IMR-90 (cell line): ENCODE measurements at regions not wholly inside any gene's neighbourhood (a gene's known extent, or its start where the extent isn't known, plus 50 kb on each side); places are given as distances from the start of the nearest gene placed in this dataset.

Source experiments
- ATAC-seq: fragments of 200-7000 bp; cut with Tn5 transposase; 2 replicates; pipeline ENCODE4 v1.9.1; 2020; ENCODE audit warnings: low read depth, mild to moderate bottlenecking, moderate library complexity
- BruUV-seq: library from RNA; stranded (reverse); fragments of 400-500 nt; replicated peaks from 2 replicates; lab custom pipeline; 2021; lab: Mats Ljungman, UMichigan
- CTCF ChIA-PET: fragments of 300-600 bp; formaldehyde crosslinking; extraction: SDS; loops from one replicate; lab custom pipeline; 2021; ENCODE audit warnings: antibody characterized with exemption; lab: Yijun Ruan, JAX
- POLR2A ChIA-PET: fragments of 300-600 bp; sonication (Branson Sonifier 250); formaldehyde crosslinking; loops from one replicate; lab custom pipeline; 2022; ENCODE audit warnings: antibody characterized with exemption; ENCODE audit not compliant: unreplicated experiment; lab: Charles Lee
- DNase-seq: peaks from one replicate; pipeline ENCODE4 v3.0.0; 2013
- H2AFZ ChIP-seq: replicated peaks from 2 replicates; pipeline ENCODE3; 2013; ENCODE audit warnings: low read length, mild to moderate bottlenecking; ENCODE audit not compliant: poor library complexity
- H2AK5ac ChIP-seq: 2 replicates; pipeline ENCODE4 v1.6.1; 2013; ENCODE audit warnings: low read depth, low read length, inconsistent platforms
- H2AK9ac ChIP-seq: replicated peaks from 2 replicates; pipeline ENCODE3; 2013; ENCODE audit warnings: mild to moderate bottlenecking, low read depth, low read length, moderate library complexity; ENCODE audit not compliant: poor library complexity
- H2BK120ac ChIP-seq: 2 replicates; pipeline ENCODE4 v1.6.1; 2013; ENCODE audit warnings: low read depth, low read length, inconsistent platforms
- H2BK15ac ChIP-seq: 3 replicates; pipeline ENCODE4 v1.6.1; 2013; ENCODE audit warnings: low read depth, low read length, inconsistent platforms
- H2BK20ac ChIP-seq: 2 replicates; pipeline ENCODE4 v1.6.1; 2013; ENCODE audit warnings: low read depth, mild to moderate bottlenecking, inconsistent platforms, low read length, moderate library complexity
- H2BK5ac ChIP-seq: 2 replicates; pipeline ENCODE4 v1.6.1; 2013; ENCODE audit warnings: mild to moderate bottlenecking, low read depth, low read length, inconsistent platforms; ENCODE audit not compliant: poor library complexity, severe bottlenecking
- H3K14ac ChIP-seq: replicated peaks from 2 replicates; pipeline ENCODE4 v1.6.1; 2013; ENCODE audit warnings: low read depth, low read length, inconsistent platforms
- H3K18ac ChIP-seq: 2 replicates; pipeline ENCODE4 v1.6.1; 2013; ENCODE audit warnings: low read depth, low read length, control low read depth
- H3K23ac ChIP-seq: 2 replicates; pipeline ENCODE4 v1.6.1; 2013; ENCODE audit warnings: low read depth, low read length, inconsistent platforms
- H3K27ac ChIP-seq: 2 replicates; pipeline ENCODE4 v1.5.1; 2013; ENCODE audit warnings: mild to moderate bottlenecking, control low read depth, low read length; ENCODE audit not compliant: insufficient read depth
- H3K27me3 ChIP-seq: 2 replicates; pipeline ENCODE4 v1.6.1; 2013; ENCODE audit warnings: low read length; ENCODE audit not compliant: control insufficient read depth, insufficient read depth
- H3K36me3 ChIP-seq: 2 replicates; pipeline ENCODE4 v1.6.1; 2013; ENCODE audit warnings: low read length, mixed read lengths; ENCODE audit not compliant: control insufficient read depth, insufficient read depth
- H3K4ac ChIP-seq: 2 replicates; pipeline ENCODE4 v1.6.1; 2013; ENCODE audit warnings: low read depth, low read length, inconsistent platforms
- H3K4me1 ChIP-seq: 2 replicates; pipeline ENCODE4 v1.6.1; 2013; ENCODE audit warnings: low read length, mixed read lengths; ENCODE audit not compliant: control insufficient read depth, insufficient read depth
- H3K4me2 ChIP-seq: 2 replicates; pipeline ENCODE4 v1.6.1; 2013; ENCODE audit warnings: low read depth, mild to moderate bottlenecking, control low read depth, low read length, moderate library complexity
- H3K4me3 ChIP-seq: 2 replicates; pipeline ENCODE4 v1.5.1; 2013; ENCODE audit warnings: low read depth, mild to moderate bottlenecking, control low read depth, low read length, moderate library complexity; ENCODE audit not compliant: insufficient read depth
- H3K56ac ChIP-seq: 2 replicates; pipeline ENCODE4 v1.6.1; 2013; ENCODE audit warnings: low read length, inconsistent platforms; ENCODE audit not compliant: insufficient read depth; ENCODE audit errors: extremely low read depth
- H3K79me1 ChIP-seq, 2 experiments: 2 replicates each; pipeline ENCODE4 v1.6.1; 2013; ENCODE audit warnings: low read length in 2 of 2, inconsistent platforms in 1 of 2, low read depth in 1 of 2
- H3K9ac ChIP-seq: 2 replicates; pipeline ENCODE4 v1.6.1; 2013; ENCODE audit warnings: low read depth, low read length, control low read depth
- H3K9me1 ChIP-seq: 2 replicates; pipeline ENCODE4 v1.6.1; 2013; ENCODE audit warnings: low read length, inconsistent platforms; ENCODE audit not compliant: insufficient read depth
- H3K9me3 ChIP-seq: 2 replicates; pipeline ENCODE4 v1.6.1; 2013; ENCODE audit warnings: low read length; ENCODE audit not compliant: control insufficient read depth, insufficient read depth
- H4K20me1 ChIP-seq: 2 replicates; pipeline ENCODE4 v1.6.1; 2013; ENCODE audit warnings: low read length, inconsistent platforms; ENCODE audit not compliant: insufficient read depth
- H4K5ac ChIP-seq: 2 replicates; pipeline ENCODE4 v1.6.1; 2013; ENCODE audit warnings: mild to moderate bottlenecking, low read depth, low read length, control low read depth
- H4K8ac ChIP-seq, 2 experiments: 2 replicates each; pipeline ENCODE4 v1.6.1; 2013; ENCODE audit warnings: low read depth in 2 of 2, low read length in 2 of 2, control low read depth in 1 of 2, inconsistent platforms in 1 of 2
- H4K91ac ChIP-seq: 2 replicates; pipeline ENCODE4 v1.6.1; 2013; ENCODE audit warnings: low read depth, low read length, inconsistent platforms; ENCODE audit not compliant: insufficient read depth
- BHLHE40 ChIP-seq: fragments of 150-350 bp; IDR thresholded peaks from 2 replicates; pipeline ENCODE4 v1.6.1; 2016; ENCODE audit warnings: mild to moderate bottlenecking, low read depth, low read length
- FOS ChIP-seq: fragments of 150-350 bp; IDR thresholded peaks from 2 replicates; pipeline ENCODE4 v1.6.1; 2016; ENCODE audit warnings: low read depth, low read length
- RAD21 ChIP-seq: IDR thresholded peaks from 2 replicates; pipeline ENCODE4 v1.6.1; 2012; ENCODE audit warnings: low read length, improper control_type of control experiment
- RCOR1 ChIP-seq: IDR thresholded peaks from 2 replicates; pipeline ENCODE4 v1.6.1; 2012; ENCODE audit warnings: mild to moderate bottlenecking, low read length, improper control_type of control experiment; ENCODE audit not compliant: insufficient replicate concordance
- SMC3 ChIP-seq: fragments of 150-350 bp; IDR thresholded peaks from 2 replicates; pipeline ENCODE4 v1.6.1; 2016; ENCODE audit warnings: low read depth, mild to moderate bottlenecking, antibody characterized with exemption, low read length, moderate library complexity
- WGBS, 2 experiments: methylation state at CpG; one replicate each; pipeline versions ENCODE4 v1.1.5 to v1.1.7; 2013; ENCODE audit warnings: missing lambda C conversion rate in 2 of 2; ENCODE audit not compliant: insufficient read length in 1 of 2; ENCODE audit errors: extremely low coverage in 2 of 2; 5-methylcytosine and 5-hydroxymethylcytosine counted together
- dilution Hi-C: fragments of 300-500 bp; cut with HindIII; formaldehyde crosslinking; loops from one replicate; pipeline ENCODE4 v1.14.3; 2018; ENCODE audit warnings: low sequenced_read_pairs; ENCODE audit not compliant: unreplicated experiment
- in situ Hi-C: fragments of 300-500 bp; cut with MboI; formaldehyde crosslinking; loops from 3 replicates; pipeline ENCODE4 v1.14.3; 2019; ENCODE audit warnings: low sequenced_read_pairs, inconsistent platforms, mixed read lengths
- intact Hi-C: fragments of 100-400 bp; cut with micrococcal nuclease; formaldehyde crosslinking; loops from 2 replicates; pipeline ENCODE4 v1.10.0; 2022

- TF ChIP-seq BHLHE40 (no peak), FOS (no peak), SMC3 (no peak), RCOR1 (no peak), RAD21 (no peak)
- no peaks in the 10 kb centered on the region for H3K4me1 ChIP-seq
- H2AFZ ChIP-seq = no peak overlapping the region
- H3K79me1 ChIP-seq = no peaks in the 10 kb centered on the region
- in situ Hi-C loops = no loop called here
- no peaks in the 10 kb centered on the region for H4K20me1 ChIP-seq
- no peak overlapping the region for H4K91ac ChIP-seq
- ChIA-PET CTCF (no interaction called here), POLR2A (no interaction called here)
- DNase-seq (no peak), ATAC-seq (no peak)
- no peak overlapping the region for H3K4ac ChIP-seq
- H3K36me3 ChIP-seq = no peaks in the 10 kb centered on the region
- no peaks in the 10 kb centered on the region for H3K9me1 ChIP-seq
- no peak overlapping the region for H2AK9ac ChIP-seq
- H2AK5ac ChIP-seq = no peak overlapping the region
- H3K23ac ChIP-seq = no peak overlapping the region
- H4K5ac ChIP-seq = no peak overlapping the region
- no peaks in the 10 kb centered on the region for H3K9me3 ChIP-seq
- no peak overlapping the region for H3K14ac ChIP-seq
- no peak overlapping the region for H4K8ac ChIP-seq
- no peak overlapping the region for H2BK5ac ChIP-seq
- H3K18ac ChIP-seq = no peak overlapping the region
- no peak overlapping the region for H2BK20ac ChIP-seq
- H3K27me3 ChIP-seq = no peaks in the 10 kb centered on the region
- WGBS, 2 experiments = no CpG with 5 or more reads among the region's 2 CpGs
- dilution Hi-C loops = no loop called here
- intact Hi-C loops = no loop called here
- no TSS peak for BruUV-seq
- H3K27ac ChIP-seq = no peak overlapping the region
- no peak overlapping the region for H2BK15ac ChIP-seq
- H3K4me2 ChIP-seq = no peak overlapping the region
- no peak overlapping the region for H2BK120ac ChIP-seq
- H3K9ac ChIP-seq = no peak overlapping the region
- no peak overlapping the region for H3K56ac ChIP-seq
- no peak overlapping the region for H3K4me3 ChIP-seq
Observed at GRCh38 chrX:117508021-117508420, 608.6 kb downstream of the KLHL13 start.
